ENCODE measurements at regions not wholly inside any gene's neighbourhood (a gene's known extent, or its start where the extent isn't known, plus 50 kb on each side); places are given as distances from the start of the nearest gene placed in this dataset.

DNA sequence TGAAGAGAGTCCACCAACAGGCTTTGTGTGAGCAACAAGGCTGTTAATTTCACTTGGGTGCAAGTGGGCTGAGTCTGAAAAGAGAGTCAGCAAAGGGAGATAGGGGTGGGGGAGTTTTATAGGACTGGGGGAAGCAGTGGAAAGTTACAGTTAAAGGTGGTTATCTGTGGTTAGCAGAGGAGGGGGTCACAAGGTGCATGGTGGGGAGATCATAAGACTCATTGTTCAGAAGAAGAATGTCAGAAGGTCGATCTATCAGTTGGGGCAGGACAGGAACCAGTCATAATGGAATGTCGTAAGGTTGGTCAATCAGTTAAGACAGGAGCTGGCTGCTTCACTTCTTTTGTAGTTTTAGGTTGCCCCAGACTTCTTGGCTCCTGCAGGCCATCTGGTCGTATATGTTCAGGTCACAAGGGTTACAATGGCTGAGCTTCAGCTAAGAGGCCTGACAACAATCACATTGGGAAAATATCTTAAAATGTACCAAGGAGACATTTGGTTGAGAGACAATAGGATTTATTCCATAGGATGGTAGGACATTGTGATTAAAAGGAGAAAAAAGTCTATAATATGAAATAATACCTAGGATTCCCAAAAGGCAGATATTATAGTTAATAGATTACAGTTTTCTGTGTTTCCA is 356.4 kb downstream of the ANKRD7 start:
- DNase-seq = no peak

DNA sequence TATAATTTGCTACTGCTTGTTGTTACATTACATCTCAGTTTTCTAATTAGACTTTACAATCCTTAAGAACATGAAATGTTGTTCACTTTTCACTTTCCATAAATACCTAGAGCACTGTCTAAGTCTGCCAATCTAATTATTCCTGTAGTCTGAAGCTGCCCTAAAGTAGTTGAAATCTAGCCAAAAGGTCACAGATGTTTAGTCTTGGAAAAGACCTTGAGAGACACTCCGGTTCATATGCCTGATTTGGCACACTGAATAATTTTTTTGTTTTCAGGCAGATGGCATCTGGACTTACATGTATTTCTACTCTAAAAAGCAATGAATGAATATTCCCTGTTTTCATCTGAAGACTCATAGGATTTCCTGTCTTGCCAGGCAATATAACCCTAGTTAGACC is 359.1 kb downstream of the ANKRD7 start:
- DNase-seq = no peak

DNA sequence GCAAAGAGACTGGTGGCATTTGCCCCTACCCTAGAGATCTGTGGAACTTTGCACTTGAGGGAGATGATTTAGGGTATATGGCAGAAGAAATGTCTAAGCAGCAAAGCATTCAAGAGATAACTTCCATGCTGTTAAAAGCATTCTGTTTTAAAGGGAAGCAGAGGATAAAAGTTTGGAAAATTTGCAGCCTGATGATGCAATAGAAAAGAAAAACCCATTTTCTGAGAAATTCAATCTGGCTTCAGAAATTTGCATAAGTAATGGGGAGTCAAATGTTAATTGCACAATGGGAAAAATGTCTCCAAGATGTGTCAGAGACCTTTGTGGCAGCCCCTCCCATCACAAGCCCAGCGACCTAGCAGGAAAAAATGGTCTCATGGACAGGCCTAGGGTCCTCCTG is 361.7 kb downstream of the ANKRD7 start:
- no peak for DNase-seq

DNA sequence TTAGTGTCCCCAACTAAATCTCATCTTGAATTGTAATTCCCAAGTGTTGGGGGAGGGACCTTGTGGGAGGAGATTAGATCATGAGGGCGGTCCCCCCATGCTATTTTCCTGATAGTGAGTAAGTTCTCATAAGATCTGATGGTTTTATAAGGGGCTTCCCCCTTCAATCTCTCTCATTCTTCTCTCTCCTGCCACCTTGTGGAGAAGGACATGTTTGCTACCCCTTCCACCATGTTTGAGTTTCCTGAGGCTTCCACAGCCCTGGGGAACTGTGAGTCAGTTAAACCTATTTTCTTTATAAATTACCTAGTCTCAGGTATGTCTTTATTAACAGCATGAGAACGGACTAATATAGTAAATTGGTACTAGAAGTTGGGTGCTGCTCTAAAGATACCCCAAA is 365.6 kb downstream of the ANKRD7 start:
- DNase-seq = peak; percentile 3

DNA sequence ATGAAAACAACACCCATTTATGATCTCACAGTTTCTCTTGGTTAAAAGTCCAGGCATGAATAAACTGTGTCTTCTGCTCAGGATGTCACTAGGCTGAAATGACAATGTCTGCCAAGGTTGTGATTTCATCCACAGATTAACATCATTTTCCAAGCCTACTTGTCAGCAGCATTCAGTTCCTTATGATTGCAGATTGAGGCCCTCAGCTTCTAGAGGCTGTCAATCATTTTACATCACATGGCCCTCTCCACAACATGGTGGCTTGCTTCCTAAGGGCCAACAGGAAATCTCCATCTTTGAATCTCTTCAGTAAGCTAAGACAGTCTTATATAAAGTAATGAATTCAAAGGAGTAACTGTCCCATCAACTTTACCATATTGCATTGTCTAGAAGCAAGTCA is 377.6 kb downstream of the ANKRD7 start:
- no peak for DNase-seq

DNA sequence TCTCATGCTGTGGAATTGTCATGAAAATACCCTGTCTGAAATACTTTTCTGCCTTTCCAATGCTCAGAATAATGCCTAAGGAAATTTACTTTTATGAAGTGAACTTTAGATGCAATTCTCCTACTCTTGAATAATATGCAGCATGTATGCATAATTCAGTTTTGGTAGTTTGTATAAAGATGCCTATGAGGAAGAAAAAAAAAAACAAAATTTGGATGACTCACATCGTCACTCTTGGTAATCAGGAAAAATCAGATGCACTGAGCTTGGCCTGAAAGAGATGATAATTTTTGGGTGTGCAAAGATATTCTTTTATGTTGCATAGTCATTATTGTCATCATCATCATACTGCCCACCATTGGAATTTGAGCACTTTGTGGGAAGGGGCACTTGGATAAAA is 382.1 kb downstream of the ANKRD7 start:
- no peak for DNase-seq

DNA sequence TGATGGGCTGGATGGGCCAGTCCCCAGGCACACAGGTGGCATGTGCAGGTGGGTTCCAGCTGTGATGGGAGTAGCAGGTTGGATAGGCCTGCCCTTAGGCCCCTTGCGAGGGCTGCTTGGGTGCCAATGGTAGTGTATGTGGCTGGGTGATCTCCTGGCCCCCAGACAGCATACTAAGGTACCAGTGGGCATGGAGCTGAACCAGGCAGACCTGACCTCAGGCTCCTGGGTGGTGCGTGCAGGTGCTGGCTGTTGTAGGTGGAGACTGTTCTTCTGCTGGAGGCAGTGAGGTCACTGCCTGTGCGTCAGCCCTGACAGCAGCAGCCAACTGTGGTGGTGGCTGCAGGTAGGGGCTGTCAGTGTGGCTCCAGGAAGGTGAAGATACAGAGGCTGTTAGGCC is 384.7 kb downstream of the ANKRD7 start:
- DNase-seq = no peak

DNA sequence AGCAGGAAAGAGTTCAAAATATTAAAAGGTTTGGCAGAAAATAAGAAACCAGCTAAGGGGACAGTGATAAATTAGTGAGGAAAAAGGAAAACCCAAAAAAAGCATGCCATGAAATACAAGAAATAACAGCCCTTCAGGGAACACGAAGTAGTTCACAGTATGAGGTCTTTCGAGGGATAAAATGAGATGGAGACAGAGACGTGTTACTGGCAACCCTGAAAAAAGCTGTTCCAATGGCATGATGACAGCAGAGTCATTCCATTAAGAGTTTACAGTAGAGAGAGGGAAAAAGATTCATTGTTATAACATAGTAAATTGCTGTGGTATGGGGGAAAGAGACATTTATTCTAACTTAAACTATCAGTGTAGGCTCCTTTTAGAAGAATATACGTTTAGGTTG is 391.2 kb downstream of the ANKRD7 start:
- DNase-seq = no peak

DNA sequence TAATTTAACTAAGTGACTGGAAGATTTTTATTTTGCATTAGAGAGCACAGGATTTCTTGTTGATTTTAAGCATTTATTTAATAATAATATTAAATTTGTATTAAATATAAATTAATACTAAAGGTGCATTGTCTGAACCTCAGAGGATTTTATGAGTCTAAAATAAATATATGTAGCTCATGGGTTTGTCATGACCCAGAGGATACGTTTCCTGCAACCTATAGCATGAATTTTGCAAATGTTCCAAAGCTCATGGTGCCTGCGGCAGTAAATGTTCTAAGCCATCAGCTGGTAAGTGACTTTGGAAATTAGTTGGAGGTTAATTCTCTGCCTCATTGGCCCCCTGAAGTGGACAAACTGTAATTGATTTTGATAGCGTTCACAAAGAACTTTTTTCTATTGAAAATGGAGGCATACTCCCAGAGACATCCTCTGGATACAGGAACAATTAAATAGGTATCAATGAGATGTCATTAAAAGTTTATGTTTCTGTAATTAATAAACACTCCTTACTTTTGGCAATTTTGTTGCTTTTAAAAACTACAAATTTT is 397.4 kb downstream of the ANKRD7 start:
- no peak for DNase-seq

DNA sequence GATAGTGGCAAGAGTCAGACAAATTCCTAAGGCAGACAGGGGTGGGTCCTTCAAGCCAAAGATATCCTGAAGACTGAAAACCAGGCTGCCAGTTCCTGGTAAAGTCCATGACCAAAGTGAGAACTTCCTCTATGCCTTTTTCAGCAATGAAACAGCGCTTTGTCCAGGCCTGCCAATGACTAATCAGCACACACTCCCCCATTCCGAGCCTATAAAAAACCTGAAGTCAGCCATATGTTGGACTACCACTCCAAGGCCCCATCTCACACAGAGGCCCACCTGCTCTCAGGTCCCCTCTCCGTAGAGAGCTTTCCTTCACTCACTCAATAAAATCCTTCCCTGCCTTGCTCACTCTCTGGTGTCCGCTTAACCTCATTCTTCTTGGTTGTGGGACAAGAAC is 402.2 kb downstream of the ANKRD7 start:
- no peak for DNase-seq

DNA sequence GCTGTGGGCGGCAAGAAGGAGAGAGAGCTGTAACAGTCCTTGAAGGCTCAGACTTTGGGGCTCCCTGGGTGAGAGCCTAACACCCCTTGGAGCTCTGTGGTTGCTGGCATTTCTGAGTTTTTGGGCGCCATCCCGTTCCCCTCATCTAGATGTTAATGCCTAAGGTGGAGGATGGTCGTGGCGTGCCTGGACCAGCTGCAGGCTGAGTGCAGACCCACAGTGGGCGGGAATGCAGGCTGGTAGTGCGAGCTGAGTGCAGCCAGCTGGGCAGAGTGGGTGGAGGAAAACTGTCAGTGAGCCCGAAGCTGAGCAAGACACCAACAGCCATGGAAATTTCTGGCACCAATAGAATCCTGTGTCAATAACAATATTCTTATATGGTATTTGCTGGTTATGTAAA is 403.0 kb downstream of the ANKRD7 start:
- DNase-seq = no peak

DNA sequence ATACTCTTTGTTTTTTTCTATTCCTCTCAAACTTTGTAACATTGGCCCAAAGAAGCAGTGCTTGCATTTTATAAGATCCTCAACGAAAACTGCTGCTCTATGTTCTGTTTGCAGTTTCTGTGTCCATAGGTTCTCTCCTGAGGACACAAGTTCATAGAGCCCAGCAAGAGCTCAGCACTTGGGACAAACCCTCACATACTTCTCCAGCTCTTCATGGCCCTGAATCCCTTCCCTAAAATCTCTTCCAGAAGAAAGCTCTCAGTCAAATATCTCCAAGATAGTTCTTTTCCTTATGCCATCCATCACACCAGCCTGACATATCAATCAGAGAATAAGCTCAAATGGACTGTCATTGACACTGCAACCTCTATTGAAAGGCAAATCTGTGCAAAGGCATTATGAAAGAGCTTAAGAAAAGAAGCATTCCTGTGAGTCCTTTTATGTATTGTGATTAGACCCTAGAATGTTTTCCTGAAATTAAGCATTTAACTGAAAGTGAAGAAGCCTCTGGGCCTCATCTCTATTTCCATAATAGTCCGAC is 405.5 kb downstream of the ANKRD7 start:
- DNase-seq = no peak

DNA sequence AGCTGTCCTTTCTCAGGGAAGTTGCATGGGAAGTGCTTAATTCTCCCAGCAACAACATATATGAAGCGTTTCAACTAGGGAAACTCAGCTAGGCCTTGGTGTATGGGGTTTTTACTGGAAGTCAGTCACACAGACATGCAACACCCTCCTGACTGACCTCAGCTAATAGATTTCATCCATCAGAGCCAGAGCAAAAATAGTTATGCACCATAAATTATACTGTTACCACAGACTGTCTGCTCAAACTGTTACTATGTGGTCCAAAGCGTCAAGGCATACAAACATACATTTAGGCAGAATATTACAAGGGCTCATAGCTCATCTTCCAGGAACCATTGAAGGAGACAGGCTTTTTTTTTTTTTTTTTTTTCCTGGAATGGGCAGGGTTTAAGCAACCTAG is 417.9 kb downstream of the ANKRD7 start:
- no peak for DNase-seq

DNA sequence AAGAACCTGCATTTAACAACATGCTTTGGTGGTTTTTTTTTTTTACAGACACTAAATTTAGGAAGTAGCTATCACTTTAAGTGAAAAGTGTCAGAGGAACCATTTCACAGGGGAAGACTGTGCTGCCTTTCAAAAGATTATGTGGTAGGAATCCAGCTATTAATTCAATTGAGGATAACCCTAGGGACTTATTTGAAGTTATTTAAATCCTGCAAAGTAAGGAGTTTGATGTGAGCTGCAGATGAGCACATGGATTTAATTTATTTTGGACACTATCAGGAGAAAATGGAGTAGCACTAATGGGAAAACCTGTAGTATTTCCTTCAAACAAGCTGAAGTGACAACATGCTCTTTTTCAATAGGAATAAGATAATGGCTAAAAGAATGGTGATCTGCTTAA is 419.8 kb downstream of the ANKRD7 start:
- no peak for DNase-seq

DNA sequence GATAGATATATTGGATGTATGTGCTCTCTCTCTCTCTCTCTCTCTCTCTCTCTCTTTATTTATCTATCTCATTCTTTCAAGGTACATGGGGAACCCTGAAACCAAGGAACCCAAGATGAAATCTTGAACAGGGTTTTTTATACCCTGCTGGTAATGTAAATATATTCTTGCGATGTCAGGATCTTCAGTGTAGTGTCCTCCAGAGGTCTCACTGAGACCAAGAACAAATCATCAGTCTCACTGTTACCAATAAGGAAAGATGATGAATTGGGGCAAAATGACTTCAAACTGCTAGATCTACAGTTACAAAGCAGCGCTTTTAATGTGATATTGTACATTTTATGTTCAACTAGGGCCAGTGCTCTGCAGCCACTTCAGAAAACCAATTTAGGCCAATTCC is 423.5 kb downstream of the ANKRD7 start:
- no peak for DNase-seq

DNA sequence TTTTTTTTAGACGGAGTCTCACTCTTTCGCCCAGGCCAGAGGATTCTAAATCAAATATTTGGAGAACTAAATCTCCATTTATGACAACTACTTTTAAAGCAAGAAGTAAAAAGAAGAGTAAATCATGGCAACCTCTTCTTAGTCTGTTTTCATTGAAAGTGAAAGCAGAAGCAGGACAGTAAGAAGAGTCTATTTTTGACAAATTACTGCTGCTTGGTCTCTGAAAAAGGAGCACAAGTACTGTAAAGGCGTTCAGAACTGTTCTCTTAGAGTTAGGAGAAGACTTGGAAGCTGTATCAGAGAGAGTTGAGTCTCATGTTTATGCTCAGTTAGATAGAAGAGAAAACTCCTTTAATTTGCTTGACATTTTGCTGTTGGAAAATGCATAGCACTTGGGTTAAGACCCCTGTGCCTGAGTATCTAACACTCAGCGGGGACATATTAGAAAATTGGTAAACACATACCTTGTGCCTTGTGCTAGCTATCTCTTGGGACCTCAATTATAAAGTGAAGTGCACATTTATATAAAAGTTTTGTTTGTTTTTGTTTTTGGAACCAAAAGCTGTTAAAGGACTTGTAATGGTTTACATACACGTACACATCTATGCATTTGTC is 433.0 kb downstream of the ANKRD7 start:
- DNase-seq = no peak

DNA sequence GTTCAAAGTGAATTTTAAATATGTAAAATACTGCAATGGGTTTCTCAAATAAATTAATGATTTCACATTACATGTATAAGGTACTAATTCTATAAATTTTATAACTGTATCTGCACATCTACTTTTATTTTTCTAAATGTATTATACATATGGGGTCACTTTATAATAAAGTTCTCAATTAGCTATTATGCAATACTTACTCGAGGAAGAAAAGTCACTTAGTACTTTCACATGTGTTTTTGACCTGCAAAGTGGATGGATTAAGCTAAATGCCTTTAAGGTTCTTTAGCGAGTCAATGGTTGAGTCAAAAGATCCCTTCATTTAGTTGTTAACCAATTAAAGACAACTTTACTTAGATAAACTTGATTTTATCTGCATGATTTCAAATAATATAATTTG is 437.8 kb downstream of the ANKRD7 start:
- DNase-seq = no peak

DNA sequence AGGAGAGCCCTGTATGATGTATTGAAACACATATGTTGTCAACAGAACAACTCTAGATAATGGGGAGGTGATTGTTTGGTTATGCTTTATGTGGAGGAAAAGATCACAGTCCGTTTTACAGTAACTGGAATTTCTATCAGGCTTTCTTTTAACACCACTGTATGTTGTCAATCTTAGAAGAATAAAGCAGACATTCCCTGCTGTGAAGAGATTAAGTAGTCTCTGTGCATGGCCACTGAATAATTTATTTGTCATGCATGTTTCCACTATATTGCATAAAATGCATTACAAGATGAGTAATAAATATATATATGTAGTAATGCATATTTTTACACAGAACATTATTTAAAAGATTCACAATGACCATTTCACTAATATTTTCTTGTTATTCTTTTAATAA is 440.0 kb downstream of the ANKRD7 start:
- no peak for DNase-seq

DNA sequence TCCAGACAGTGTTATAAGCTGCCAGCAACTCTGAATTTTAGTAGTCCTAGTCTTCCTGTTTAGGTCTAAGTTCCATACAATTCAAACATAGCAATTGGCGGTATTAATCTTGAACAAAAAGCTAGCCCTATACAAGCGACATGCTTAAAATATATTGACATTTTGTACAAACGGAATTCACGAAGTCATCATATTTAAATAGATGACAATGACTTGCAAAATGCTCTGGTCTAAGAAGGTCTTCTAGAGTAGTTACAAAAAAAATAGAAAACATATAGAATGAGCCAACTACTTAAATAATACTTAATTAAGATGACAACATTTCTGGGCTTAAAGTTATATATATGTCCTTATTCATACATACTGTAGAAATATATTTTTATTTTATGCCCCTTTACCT is 446.6 kb downstream of the ANKRD7 start:
- DNase-seq = no peak

DNA sequence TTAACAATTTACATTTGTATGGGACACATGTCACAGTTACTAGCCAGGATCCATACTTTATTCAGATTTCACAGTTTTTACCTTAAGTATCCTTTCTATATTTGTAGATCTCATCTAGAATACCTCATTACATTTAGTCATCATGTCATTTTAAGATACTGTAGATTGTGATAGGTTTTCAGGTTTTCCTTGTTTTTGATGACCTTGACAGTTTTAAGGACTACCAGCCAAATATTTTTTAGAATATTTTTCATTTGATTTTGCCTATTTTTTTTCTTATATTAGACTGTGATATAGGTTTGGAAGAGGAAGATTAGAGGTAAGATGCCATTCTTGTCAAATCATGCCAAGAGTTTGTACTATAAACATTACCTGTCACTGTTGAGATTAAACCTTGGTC is 460.3 kb downstream of the ANKRD7 start:
- no peak for DNase-seq

DNA sequence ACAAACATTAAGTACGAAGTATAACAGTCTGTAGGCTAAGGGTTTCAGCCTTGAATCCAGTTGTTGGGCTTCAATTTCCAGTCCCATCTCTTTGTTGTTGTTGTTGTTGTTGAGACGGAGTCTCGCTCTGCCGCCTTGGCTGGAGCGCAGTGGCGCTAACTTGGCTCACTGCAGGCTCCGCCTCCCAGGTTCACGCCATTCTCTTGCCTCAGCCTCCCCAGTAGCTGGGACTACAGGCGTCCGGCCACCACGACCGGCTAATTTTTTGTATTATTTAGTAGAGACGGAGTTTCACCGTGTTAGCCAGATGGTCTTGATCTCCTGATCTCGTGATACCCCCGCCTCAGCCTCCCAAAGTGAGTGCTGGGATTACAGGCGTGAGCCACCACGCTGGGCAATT is 464.9 kb downstream of the ANKRD7 start:
- no peak for DNase-seq

DNA sequence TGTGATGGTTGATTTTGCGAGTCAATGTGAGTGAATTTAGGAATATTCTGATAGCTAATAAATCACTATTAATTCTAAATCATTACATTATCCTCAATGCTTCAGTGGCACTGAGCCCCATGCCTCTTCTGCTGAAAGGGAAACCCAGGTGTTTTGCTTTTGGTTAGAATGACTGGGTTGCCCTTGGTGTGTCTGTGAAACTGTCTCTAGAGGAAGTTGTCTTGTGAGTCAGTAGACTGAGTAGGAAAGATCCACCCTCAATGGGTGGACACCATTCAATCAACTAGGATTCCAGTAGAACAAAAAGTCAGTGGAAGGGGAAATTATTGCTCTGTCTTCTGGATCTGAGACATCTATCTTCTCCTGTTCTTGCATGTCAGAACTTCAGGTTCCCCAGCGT is 472.4 kb downstream of the ANKRD7 start:
- DNase-seq = no peak

DNA sequence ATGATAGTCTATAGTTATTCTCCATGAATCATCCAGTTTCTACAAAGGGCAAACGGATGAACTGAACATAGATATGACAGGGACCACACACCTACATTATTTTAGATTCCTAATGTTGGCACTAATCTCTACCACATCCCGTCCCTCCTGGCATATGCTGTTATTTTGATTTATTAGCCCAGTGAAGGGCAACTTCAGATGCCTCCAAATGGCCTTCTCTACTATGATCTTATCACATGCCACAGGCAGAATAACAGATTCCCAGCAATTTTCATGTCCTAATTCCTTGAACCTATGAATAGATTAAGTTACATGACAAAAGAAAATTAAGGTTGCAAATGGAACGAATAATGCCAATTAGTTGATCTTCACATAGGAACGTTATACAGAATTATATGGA is 474.7 kb downstream of the ANKRD7 start:
- no peak for DNase-seq

DNA sequence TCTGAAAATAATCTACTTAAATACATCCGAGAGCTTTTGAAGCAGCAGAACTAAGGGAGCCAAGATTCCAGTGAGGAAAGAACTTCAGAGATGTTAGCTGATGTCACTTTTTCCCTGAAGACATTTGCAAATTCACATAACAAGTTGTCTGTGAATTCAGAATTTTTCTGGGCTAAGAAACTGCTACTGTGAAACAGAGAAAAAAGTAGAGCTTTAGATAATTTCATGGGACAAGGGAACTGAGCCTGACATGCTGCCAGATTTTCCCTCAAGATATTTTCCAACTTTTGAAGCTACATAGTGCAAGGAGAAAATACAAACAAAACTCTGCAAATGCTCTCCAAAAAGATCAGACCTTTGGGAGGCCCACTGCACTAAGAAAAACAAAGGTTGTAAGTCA is 484.2 kb downstream of the ANKRD7 start:
- no peak for DNase-seq

DNA sequence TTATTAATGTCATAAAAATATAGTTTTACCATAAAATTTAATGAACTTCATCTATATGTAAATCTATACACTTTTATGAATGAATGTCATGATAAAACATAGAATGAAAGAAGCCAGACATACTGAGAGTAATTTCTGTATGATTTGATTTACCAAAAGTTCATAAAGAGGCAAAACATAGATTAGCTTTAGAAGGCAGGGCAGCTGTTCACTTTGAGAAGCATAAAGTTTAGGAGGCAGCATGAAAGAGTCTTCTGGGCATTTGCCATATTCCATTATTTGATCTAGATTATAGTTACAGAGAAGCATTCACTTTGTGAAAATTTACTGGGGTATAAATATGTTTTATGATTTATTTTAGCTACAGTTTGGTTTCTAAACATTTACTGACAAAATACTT is 487.2 kb downstream of the ANKRD7 start:
- no peak for DNase-seq
